HCT116 (cell line): ENCODE measurements at regions not wholly inside any gene's neighbourhood (a gene's known extent, or its start where the extent isn't known, plus 50 kb on each side); places are given as distances from the start of the nearest gene placed in this dataset.

Experiments used
- ATAC-seq: fragments of 200-7000 bp; cut with Tn5 transposase; 2 replicates; pipeline ENCODE4 v1.9.1; 2020; ENCODE audit warnings: mild to moderate bottlenecking, moderate library complexity
- BruUV-seq: library from RNA; stranded (reverse); fragments of 400-500 nt; replicated peaks from 2 replicates; lab custom pipeline; 2021; lab: Mats Ljungman, UMichigan
- CTCF ChIA-PET: fragments of 300-600 bp; sonication (Branson Sonifier 250); formaldehyde crosslinking; loops from one replicate; lab custom pipeline; 2021; ENCODE audit warnings: antibody characterized with exemption; lab: Charles Lee
- POLR2A ChIA-PET: fragments of 300-600, 350-600 bp; sonication (Branson Sonifier 250); formaldehyde crosslinking; loops from one replicate; lab custom pipeline; 2021; ENCODE audit warnings: antibody characterized with exemption; lab: Charles Lee
- RAD21 ChIA-PET, 2 experiments: fragments of 300-600 bp; sonication (Branson Sonifier 250); formaldehyde crosslinking; loops; one replicate each; lab custom pipeline; 2023; ENCODE audit warnings: low total read pairs in 2 of 2; ENCODE audit not compliant: uncharacterized antibody in 2 of 2, unreplicated experiment in 2 of 2, low non-redundant PET in 1 of 2; lab: Charles Lee
- DNase-seq: peaks from one replicate; pipeline ENCODE4 v3.0.0-alpha.2; 2010; ENCODE audit warnings: low read depth, low spot score
- H2AFZ ChIP-seq: fragments of 200-600 bp; shearing (Covaris generic), sonication (generic); 2 replicates; pipeline ENCODE4 v1.6.1; 2017; ENCODE audit warnings: low read depth, mixed run types, mixed read lengths, antibody characterized with exemption, low read length; ENCODE audit not compliant: poor library complexity, severe bottlenecking
- H3K27ac ChIP-seq: 2 replicates; pipeline ENCODE4 v1.5.1; 2012; ENCODE audit warnings: low read depth, low read length
- H3K27me3 ChIP-seq: fragments of 200-600 bp; sonication (generic); 2 replicates; pipeline ENCODE4 v1.6.1; 2016; ENCODE audit warnings: mixed run types, low read length, mixed read lengths; ENCODE audit not compliant: insufficient read depth
- H3K36me3 ChIP-seq, 2 experiments: fragments of 200-500 bp in 1 of 2; fragments of 200-600 bp in 1 of 2; sonication (Bioruptor generic) in 1 of 2; sonication (generic) in 1 of 2; 2 replicates each; pipeline versions ENCODE4 v1.5.1 to v1.6.1; 2014 to 2016; ENCODE audit warnings: low read length in 2 of 2, inconsistent platforms in 1 of 2, mixed read lengths in 1 of 2, mixed run types in 1 of 2; ENCODE audit not compliant: insufficient read depth in 2 of 2, control insufficient read depth in 1 of 2
- H3K4me1 ChIP-seq, 2 experiments: fragments of 200-600 bp in 1 of 2; sonication (generic) in 1 of 2; 2 replicates each; pipeline versions ENCODE4 v1.5.1 to v1.6.1; 2012 to 2017; ENCODE audit warnings: low read length in 2 of 2, inconsistent platforms in 1 of 2, mild to moderate bottlenecking in 1 of 2, mixed read lengths in 1 of 2, mixed run types in 1 of 2, moderate library complexity in 1 of 2; ENCODE audit not compliant: insufficient read depth in 2 of 2, control insufficient read depth in 1 of 2
- H3K4me2 ChIP-seq: fragments of 200-600 bp; sonication (generic); 2 replicates; pipeline ENCODE4 v1.6.1; 2017; ENCODE audit warnings: mixed run types, low read length, mixed read lengths
- H3K4me3 ChIP-seq, 2 experiments: fragments of 200-600 bp in 1 of 2; sonication (generic) in 1 of 2; replicated peaks in 1 of 2; 2 replicates each; pipeline ENCODE4 v1.5.1; 2011 to 2016; ENCODE audit warnings: low read length in 2 of 2, control low read depth in 1 of 2, low read depth in 1 of 2, mild to moderate bottlenecking in 1 of 2, mixed read lengths in 1 of 2, mixed run types in 1 of 2
- H3K79me2 ChIP-seq: fragments of 200-600 bp; sonication (generic); 2 replicates; pipeline ENCODE4 v1.6.1; 2017; ENCODE audit warnings: mild to moderate bottlenecking, mixed run types, low read length, moderate library complexity, mixed read lengths; ENCODE audit not compliant: insufficient read depth
- H3K9ac ChIP-seq: fragments of 200-600 bp; sonication (generic); 2 replicates; pipeline ENCODE4 v1.6.1; 2016; ENCODE audit warnings: low read length, mixed read lengths
- H3K9me2 ChIP-seq: fragments of 200-600 bp; sonication (generic), shearing (Covaris generic); 2 replicates; pipeline ENCODE4 v1.6.1; 2017; ENCODE audit warnings: mixed run types, mild to moderate bottlenecking, moderate library complexity; ENCODE audit not compliant: insufficient read depth
- H3K9me3 ChIP-seq, 2 experiments: fragments of 200-500 bp in 1 of 2; fragments of 200-600 bp in 1 of 2; sonication (Bioruptor generic) in 1 of 2; sonication (generic) in 1 of 2; 2 replicates each; pipeline ENCODE4 v1.6.1; 2014 to 2017; ENCODE audit warnings: low read length in 2 of 2, mixed read lengths in 2 of 2, inconsistent platforms in 1 of 2, low read depth in 1 of 2, mild to moderate bottlenecking in 1 of 2, mixed run types in 1 of 2, moderate library complexity in 1 of 2; ENCODE audit not compliant: control insufficient read depth in 1 of 2, insufficient read depth in 1 of 2
- H4K20me1 ChIP-seq: fragments of 200-600 bp; sonication (generic), shearing (Covaris generic); 2 replicates; pipeline ENCODE4 v1.6.1; 2017; ENCODE audit warnings: mixed run types, mild to moderate bottlenecking, moderate library complexity; ENCODE audit not compliant: insufficient read depth
- CBX3 ChIP-seq: IDR thresholded peaks from 2 replicates; pipeline ENCODE4 v1.6.1; 2012; ENCODE audit warnings: low read depth
- CEBPB ChIP-seq: IDR thresholded peaks from 2 replicates; pipeline ENCODE4 v1.6.1; 2012; ENCODE audit warnings: low read depth
- CTCF ChIP-seq, 3 experiments: fragments of 200-600 bp in 1 of 3; sonication (generic) in 1 of 3; IDR thresholded peaks in 2 of 3; conservative IDR thresholded peaks in 1 of 3; 2 replicates each; pipeline ENCODE4 v1.5.1; 2012 to 2017; ENCODE audit warnings: low read depth in 2 of 3, low read length in 2 of 3, antibody characterized with exemption in 1 of 3, borderline replicate concordance in 1 of 3, control low read depth in 1 of 3, mild to moderate bottlenecking in 1 of 3, mixed read lengths in 1 of 3, mixed run types in 1 of 3, moderate library complexity in 1 of 3; ENCODE audit not compliant: insufficient read depth in 1 of 3
- EGR1 ChIP-seq: IDR thresholded peaks from 2 replicates; pipeline ENCODE4 v1.6.1; 2012; ENCODE audit warnings: low read depth
- ELF1 ChIP-seq: IDR thresholded peaks from 2 replicates; pipeline ENCODE4 v1.6.1; 2012; ENCODE audit warnings: low read depth, borderline replicate concordance
- FOSL1 ChIP-seq: IDR thresholded peaks from 2 replicates; pipeline ENCODE4 v1.6.1; 2012; ENCODE audit warnings: low read depth
- JUND ChIP-seq: IDR thresholded peaks from 2 replicates; pipeline ENCODE4 v1.6.1; 2012
- POLR2A ChIP-seq: IDR thresholded peaks from 2 replicates; pipeline ENCODE4 v1.7.0; 2011; ENCODE audit warnings: borderline replicate concordance; ENCODE audit not compliant: insufficient read depth, insufficient read length; ENCODE audit errors: extremely low read depth
- POLR2AphosphoS5 ChIP-seq: IDR thresholded peaks from 2 replicates; pipeline ENCODE4 v1.6.1; 2011; ENCODE audit warnings: mild to moderate bottlenecking, low read depth, low read length, moderate library complexity
- REST ChIP-seq: IDR thresholded peaks from 2 replicates; pipeline ENCODE4 v1.6.1; 2012; ENCODE audit warnings: low read depth
- SIN3A ChIP-seq: IDR thresholded peaks from 2 replicates; pipeline ENCODE4 v1.6.1; 2012; ENCODE audit warnings: low read depth
- SP1 ChIP-seq: IDR thresholded peaks from 2 replicates; pipeline ENCODE4 v1.6.1; 2012; ENCODE audit warnings: low read depth
- SRF ChIP-seq: IDR thresholded peaks from 2 replicates; pipeline ENCODE4 v1.6.1; 2012; ENCODE audit warnings: low read depth
- YY1 ChIP-seq: IDR thresholded peaks from 2 replicates; pipeline ENCODE4 v1.6.1; 2011; ENCODE audit warnings: low read length, low read depth, moderate library complexity, mild to moderate bottlenecking; ENCODE audit not compliant: insufficient replicate concordance; ENCODE audit errors: extremely low read depth
- ZBTB33 ChIP-seq: IDR thresholded peaks from 2 replicates; pipeline ENCODE4 v1.6.1; 2011; ENCODE audit warnings: mild to moderate bottlenecking, low read length, moderate library complexity; ENCODE audit not compliant: insufficient replicate concordance; ENCODE audit errors: extremely low read depth
- ZFX ChIP-seq: fragments of 450-650 bp; IDR thresholded peaks from 2 replicates; pipeline ENCODE4 v1.6.1; 2017
- ZNF274 ChIP-seq: fragments of 200-500 bp; sonication (Bioruptor generic); IDR thresholded peaks from 2 replicates; pipeline ENCODE4 v1.6.1; 2014; ENCODE audit warnings: mild to moderate bottlenecking, low read depth, low read length, inconsistent platforms
- intact Hi-C: fragments of 100-400 bp; cut with micrococcal nuclease; formaldehyde crosslinking; loops from 2 replicates; pipeline ENCODE4 v1.10.0; 2022
- TF ChIP-seq, protein P1 (sequence below): IDR thresholded peaks from 2 replicates; pipeline ENCODE4 v1.6.1; 2012
- TF ChIP-seq, protein P2 (sequence below): IDR thresholded peaks from 2 replicates; pipeline ENCODE4 v1.6.1; 2012

DNA sequence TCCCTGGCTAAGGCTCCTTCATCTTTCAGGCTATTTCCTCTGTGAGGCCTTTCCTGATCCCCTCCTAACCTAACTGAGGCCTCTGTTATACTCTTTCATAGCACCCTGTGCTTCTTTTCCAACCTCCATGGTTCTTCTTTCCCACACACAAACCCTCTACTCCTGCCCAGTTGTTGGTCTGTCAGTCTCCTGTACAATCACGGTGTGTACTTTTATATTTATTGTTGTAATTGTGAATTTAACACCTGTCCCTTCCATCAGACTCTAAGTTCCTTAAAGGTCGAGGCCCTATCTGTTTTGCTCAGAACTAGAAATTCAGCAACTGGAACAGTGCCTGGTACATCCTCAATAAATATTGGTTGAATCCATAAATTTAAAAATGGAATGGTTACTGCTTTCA, 100.2 kb upstream of the KCNE2 start:
- no peaks in the 10 kb centered on the region for H3K9me3 ChIP-seq
- BruUV-seq = no TSS peak
- intact Hi-C loops = no loop called here
- H2AFZ ChIP-seq = no peak overlapping the region
- H4K20me1 ChIP-seq = no peaks in the 10 kb centered on the region
- no peaks in the 10 kb centered on the region for H3K27me3 ChIP-seq
- ChIA-PET POLR2A (no interaction called here), RAD21 (no interaction called here)
- no peak overlapping the region for H3K4me3 ChIP-seq
- no peak overlapping the region for H3K27ac ChIP-seq
- no peak overlapping the region for H3K4me2 ChIP-seq
- no peaks in the 10 kb centered on the region for H3K79me2 ChIP-seq
- TF ChIP-seq SIN3A (no peak), ZNF274 (no peak), YY1 (no peak), EGR1 (no peak), FOSL1 (no peak), CBX3 (no peak), ZBTB33 (no peak), POLR2A (no peak), JUND (no peak), CTCF (IDR thresholded peaks at IDR 0.05 in 2 of 3, conservative IDR thresholded peaks at IDR 0.05 in 1 of 3; ENCODE audit: borderline replicate concordance in 1 of 3, insufficient read depth in 1 of 3, low read depth in 2 of 3, low read length in 2 of 3) (no peak), POLR2AphosphoS5 (no peak), SP1 (no peak), ZFX (no peak), REST (no peak), ELF1 (no peak), CEBPB (no peak), SRF (no peak)
- TF ChIP-seq, protein P1, sequence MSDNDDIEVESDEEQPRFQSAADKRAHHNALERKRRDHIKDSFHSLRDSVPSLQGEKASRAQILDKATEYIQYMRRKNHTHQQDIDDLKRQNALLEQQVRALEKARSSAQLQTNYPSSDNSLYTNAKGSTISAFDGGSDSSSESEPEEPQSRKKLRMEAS = no peak
- TF ChIP-seq, protein P2, sequence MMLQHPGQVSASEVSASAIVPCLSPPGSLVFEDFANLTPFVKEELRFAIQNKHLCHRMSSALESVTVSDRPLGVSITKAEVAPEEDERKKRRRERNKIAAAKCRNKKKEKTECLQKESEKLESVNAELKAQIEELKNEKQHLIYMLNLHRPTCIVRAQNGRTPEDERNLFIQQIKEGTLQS = no peak
- TF ChIP-seq, all 23 proteins: peak for 0
- CTCF ChIA-PET = no interaction called here
- ATAC-seq (no peak), DNase-seq (no peak)
- Histone ChIP-seq H3K4me1 (no peaks in the 10 kb centered on the region), H3K36me3 (no peaks in the 10 kb centered on the region), H3K9ac (no peak overlapping the region), H3K9me2 (no peaks in the 10 kb centered on the region)
